ENCODE measurements at regions not wholly inside any gene's neighbourhood (a gene's known extent, or its start where the extent isn't known, plus 50 kb on each side); places are given as distances from the start of the nearest gene placed in this dataset.

DNA sequence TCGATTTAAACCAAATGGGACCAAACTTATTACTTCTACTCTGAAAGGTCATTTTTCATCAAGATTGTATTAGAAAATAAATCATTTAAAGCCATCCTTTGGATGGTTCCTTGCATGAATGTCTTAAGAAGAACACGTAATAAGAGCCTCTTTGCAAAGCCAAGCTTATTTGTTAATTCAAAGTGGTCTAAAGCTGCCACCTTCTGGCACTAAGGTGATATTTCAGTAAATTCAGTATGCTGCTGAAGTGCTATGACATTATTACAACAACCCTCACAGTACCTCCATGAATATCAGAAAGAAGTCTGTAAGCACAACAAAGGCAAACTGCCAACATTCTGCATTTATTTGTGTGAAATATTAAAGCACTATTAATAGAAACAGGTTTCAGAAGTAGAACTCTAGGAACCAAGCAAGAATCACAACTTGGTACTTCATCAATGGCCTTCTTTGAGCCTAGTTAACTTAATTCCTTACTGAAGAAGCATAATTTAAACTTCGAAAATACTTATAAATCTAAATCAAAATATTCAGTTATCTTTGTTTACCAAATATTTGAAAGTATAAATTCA, 53.1 kb upstream of the TYRP1 start:
- peak; percentile 51 for DNase-seq (ENCODE audit: low read depth)
- no peak overlapping the region for H3K4me3 ChIP-seq (ENCODE audit: low read length)
- TF ChIP-seq, protein P1, sequence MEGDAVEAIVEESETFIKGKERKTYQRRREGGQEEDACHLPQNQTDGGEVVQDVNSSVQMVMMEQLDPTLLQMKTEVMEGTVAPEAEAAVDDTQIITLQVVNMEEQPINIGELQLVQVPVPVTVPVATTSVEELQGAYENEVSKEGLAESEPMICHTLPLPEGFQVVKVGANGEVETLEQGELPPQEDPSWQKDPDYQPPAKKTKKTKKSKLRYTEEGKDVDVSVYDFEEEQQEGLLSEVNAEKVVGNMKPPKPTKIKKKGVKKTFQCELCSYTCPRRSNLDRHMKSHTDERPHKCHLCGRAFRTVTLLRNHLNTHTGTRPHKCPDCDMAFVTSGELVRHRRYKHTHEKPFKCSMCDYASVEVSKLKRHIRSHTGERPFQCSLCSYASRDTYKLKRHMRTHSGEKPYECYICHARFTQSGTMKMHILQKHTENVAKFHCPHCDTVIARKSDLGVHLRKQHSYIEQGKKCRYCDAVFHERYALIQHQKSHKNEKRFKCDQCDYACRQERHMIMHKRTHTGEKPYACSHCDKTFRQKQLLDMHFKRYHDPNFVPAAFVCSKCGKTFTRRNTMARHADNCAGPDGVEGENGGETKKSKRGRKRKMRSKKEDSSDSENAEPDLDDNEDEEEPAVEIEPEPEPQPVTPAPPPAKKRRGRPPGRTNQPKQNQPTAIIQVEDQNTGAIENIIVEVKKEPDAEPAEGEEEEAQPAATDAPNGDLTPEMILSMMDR (conservative IDR thresholded peaks at IDR 0.05; ENCODE audit: low read length): peak; percentile 53

DNA sequence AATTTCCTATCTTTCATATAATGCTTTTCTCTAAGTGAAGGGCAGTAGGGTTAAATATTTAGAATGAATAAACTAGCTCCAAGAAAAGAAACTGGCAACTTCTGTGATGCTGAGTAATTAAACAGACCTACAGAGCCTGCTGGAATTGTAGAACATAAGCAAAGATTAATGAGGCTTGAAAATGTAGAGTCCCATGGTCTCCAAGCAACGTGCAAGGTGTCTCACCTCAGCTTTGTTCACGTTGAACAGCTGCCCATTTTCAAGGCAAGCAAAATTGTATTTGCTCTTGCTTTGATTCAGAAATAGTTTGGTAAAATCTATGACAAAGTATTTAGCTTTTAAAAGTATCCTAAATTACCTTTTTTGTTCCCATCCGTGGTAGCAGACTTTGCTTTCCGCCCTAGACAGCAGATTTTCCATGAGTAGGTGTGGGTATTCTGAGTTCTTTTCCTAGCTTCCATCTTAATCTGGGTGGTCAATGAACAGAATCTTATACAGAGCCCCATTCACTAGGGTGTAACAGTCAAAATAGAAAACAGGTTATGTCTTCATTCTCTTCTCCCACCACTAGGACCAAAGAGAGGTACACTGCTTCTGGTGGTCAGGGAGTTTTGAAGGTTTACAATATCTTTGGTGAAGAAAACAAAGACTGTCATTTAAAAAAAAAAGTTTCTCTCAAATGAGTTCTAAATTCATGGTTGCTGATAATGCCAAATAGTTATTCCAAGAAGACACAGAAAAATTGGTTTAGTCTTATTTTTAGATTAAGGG, 52.1 kb upstream of the TYRP1 start:
- TF ChIP-seq, protein P1 (conservative IDR thresholded peaks at IDR 0.05; ENCODE audit: low read length): no peak
- H3K4me3 ChIP-seq (ENCODE audit: low read length): no peak overlapping the region
- DNase-seq (ENCODE audit: low read depth): no peak
